K562 (cell line): ENCODE measurements at regions not wholly inside any gene's neighbourhood (a gene's known extent, or its start where the extent isn't known, plus 50 kb on each side); places are given as distances from the start of the nearest gene placed in this dataset.

Source experiments
- EP300 ChIP-seq: IDR thresholded peaks from 2 replicates; pipeline ENCODE4 v1.6.1; 2012; ENCODE audit warnings: low read length, improper control_type of control experiment
- FOSL1 ChIP-seq: fragments of 200-800 bp; sonication (Bioruptor generic); conservative IDR thresholded peaks from 2 replicates; pipeline ENCODE4 v1.6.1; 2016; ENCODE audit warnings: missing genetic modification characterization, missing compliant biosample characterization
- HOMEZ ChIP-seq: fragments of 250-450 bp; sonication (Bioruptor Pico); IDR thresholded peaks from 2 replicates; pipeline ENCODE4 v1.4.0; 2020; ENCODE audit warnings: mild to moderate bottlenecking, moderate library complexity
- MTA2 ChIP-seq: fragments of 450-650 bp; IDR thresholded peaks from 2 replicates; pipeline ENCODE4 v1.6.1; 2016; ENCODE audit warnings: low read depth
- SMAD4 ChIP-seq: fragments of 250-450 bp; sonication (Bioruptor Pico); conservative IDR thresholded peaks from 2 replicates; pipeline ENCODE4 v1.8.0; 2021; ENCODE audit warnings: inconsistent platforms, mild to moderate bottlenecking, moderate library complexity
- ZNF140 ChIP-seq: fragments of 250-450 bp; sonication (Bioruptor Pico); IDR thresholded peaks from 2 replicates; pipeline ENCODE4 v1.8.0; 2021; ENCODE audit warnings: moderate library complexity, mild to moderate bottlenecking, inconsistent platforms
- ZNF589 ChIP-seq: fragments of 200-800 bp; sonication (Bioruptor generic); IDR thresholded peaks from 2 replicates; pipeline ENCODE4 v1.6.1; 2016; ENCODE audit warnings: low read depth, missing genetic modification characterization, missing compliant biosample characterization
- TF ChIP-seq, protein P1 (sequence below): IDR thresholded peaks from 3 replicates; pipeline ENCODE4 v1.6.1; 2011; ENCODE audit warnings: borderline replicate concordance, mild to moderate bottlenecking; ENCODE audit not compliant: insufficient read length, insufficient read depth
- TF ChIP-seq, protein P2 (sequence below): sonication (generic); formaldehyde crosslinking; IDR thresholded peaks from 2 replicates; pipeline ENCODE4 v1.9.0; 2022; ENCODE audit warnings: mild to moderate bottlenecking, missing genetic modification reagents
- TF ChIP-seq, protein P3 (sequence below): sonication (generic); formaldehyde crosslinking; IDR thresholded peaks from 2 replicates; pipeline ENCODE4 v1.8.1; 2022; ENCODE audit warnings: missing genetic modification reagents

DNA sequence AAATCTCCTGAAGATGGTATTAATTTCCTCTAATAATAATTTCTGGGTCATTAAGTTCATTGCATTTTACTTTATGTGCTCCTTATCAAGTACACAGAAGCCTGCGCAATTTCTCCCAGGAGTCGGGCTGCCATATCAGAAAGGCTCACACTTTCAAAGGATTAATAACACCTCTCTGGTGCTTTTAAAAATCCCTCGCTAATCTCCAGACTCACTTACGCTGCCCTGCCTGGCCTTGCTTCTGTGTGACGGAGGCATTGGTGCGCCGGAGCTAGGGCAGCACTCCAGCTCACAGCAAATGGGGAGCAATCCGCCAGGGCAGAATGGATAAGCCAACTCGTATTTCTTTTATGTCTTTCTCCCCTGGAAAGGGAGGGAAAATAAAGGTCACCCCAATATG lies 300.8 kb downstream of the EFNB2 start:
- TF ChIP-seq EP300 (no peak), HOMEZ (CRISPR knock-in tag) (no peak), SMAD4 (CRISPR knock-in tag) (no peak), MTA2 (no peak), ZNF589 (CRISPR knock-in tag) (no peak), FOSL1 (no peak), ZNF140 (CRISPR knock-in tag) (no peak)
- TF ChIP-seq, protein P1, sequence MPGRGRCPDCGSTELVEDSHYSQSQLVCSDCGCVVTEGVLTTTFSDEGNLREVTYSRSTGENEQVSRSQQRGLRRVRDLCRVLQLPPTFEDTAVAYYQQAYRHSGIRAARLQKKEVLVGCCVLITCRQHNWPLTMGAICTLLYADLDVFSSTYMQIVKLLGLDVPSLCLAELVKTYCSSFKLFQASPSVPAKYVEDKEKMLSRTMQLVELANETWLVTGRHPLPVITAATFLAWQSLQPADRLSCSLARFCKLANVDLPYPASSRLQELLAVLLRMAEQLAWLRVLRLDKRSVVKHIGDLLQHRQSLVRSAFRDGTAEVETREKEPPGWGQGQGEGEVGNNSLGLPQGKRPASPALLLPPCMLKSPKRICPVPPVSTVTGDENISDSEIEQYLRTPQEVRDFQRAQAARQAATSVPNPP: no peak
- TF ChIP-seq, protein P2, sequence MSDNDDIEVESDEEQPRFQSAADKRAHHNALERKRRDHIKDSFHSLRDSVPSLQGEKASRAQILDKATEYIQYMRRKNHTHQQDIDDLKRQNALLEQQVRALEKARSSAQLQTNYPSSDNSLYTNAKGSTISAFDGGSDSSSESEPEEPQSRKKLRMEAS (CRISPR knock-in tag): no peak
- TF ChIP-seq, protein P3, sequence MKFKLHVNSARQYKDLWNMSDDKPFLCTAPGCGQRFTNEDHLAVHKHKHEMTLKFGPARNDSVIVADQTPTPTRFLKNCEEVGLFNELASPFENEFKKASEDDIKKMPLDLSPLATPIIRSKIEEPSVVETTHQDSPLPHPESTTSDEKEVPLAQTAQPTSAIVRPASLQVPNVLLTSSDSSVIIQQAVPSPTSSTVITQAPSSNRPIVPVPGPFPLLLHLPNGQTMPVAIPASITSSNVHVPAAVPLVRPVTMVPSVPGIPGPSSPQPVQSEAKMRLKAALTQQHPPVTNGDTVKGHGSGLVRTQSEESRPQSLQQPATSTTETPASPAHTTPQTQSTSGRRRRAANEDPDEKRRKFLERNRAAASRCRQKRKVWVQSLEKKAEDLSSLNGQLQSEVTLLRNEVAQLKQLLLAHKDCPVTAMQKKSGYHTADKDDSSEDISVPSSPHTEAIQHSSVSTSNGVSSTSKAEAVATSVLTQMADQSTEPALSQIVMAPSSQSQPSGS (CRISPR knock-in tag): no peak
